Right lobe of liver (tissue), 6 donors: ENCODE measurements at regions not wholly inside any gene's neighbourhood (a gene's known extent, or its start where the extent isn't known, plus 50 kb on each side); places are given as distances from the start of the nearest gene placed in this dataset.

ENCODE experiments used
- ATAC-seq, 4 donors: fragments of 200-7000 bp; cut with Tn5 transposase; one replicate each; pipeline ENCODE4 v1.9.1; 2020; ENCODE audit warnings: mild to moderate bottlenecking in 4 of 4, moderate library complexity in 4 of 4
- DNase-seq, 3 donors: peaks; one replicate each; pipeline ENCODE4 v3.0.0-alpha.2; 2020
- H3K27ac ChIP-seq, 3 donors: fragments of 200-600 bp; one replicate each; pipeline ENCODE4 v1.8.0; 2022
- H3K27me3 ChIP-seq, 2 donors: fragments of 200-600 bp; one replicate each; pipeline ENCODE4 v1.8.0; 2022
- H3K36me3 ChIP-seq, 4 donors: fragments of 200-600 bp; sonication (generic) in 1 of 4; one replicate each; pipeline versions ENCODE4 v1.5.1 to v1.8.0; 2017 to 2022; ENCODE audit warnings: control low read depth in 1 of 4
- H3K4me1 ChIP-seq, 4 donors: fragments of 200-600 bp; sonication (generic) in 1 of 4; one replicate each; pipeline versions ENCODE4 v1.5.1 to v1.8.0; 2017 to 2022; ENCODE audit warnings: control low read depth in 1 of 4
- H3K4me3 ChIP-seq, 3 donors: fragments of 200-600 bp; one replicate each; pipeline ENCODE4 v1.8.0; 2022
- H3K9me3 ChIP-seq, 4 donors: fragments of 200-600 bp; sonication (generic) in 1 of 4; one replicate each; pipeline versions ENCODE4 v1.5.1 to v1.8.0; 2017 to 2022; ENCODE audit warnings: control low read depth in 1 of 4
- POLR2A ChIP-seq: fragments of 450-650 bp; IDR thresholded peaks from one replicate; pipeline ENCODE4 v1.6.1; 2017; ENCODE audit warnings: antibody characterized with exemption, mild to moderate bottlenecking
- WGBS: methylation state at CpG from one replicate; pipeline ENCODE4 v1.1.6; 2018; ENCODE audit warnings: low coverage, low lambda C conversion rate; ENCODE audit not compliant: insufficient coverage; ENCODE audit errors: missing lambda C conversion rate; 5-methylcytosine and 5-hydroxymethylcytosine counted together
- intact Hi-C, 2 donors: fragments of 100-400 bp; cut with DNase I; formaldehyde crosslinking; loops; one replicate each; pipeline versions ENCODE4 v1.11.2 to v1.14.1; 2022
- TF ChIP-seq, protein P1 (sequence below), 4 donors: fragments of 200-600 bp in 3 of 4; fragments of 450-650 bp in 1 of 4; IDR thresholded peaks; one replicate each; pipeline versions ENCODE4 v1.5.1 to v1.8.0; 2016 to 2022; ENCODE audit warnings: antibody characterized with exemption in 4 of 4, mild to moderate bottlenecking in 2 of 4
- donor health status: DM: no; HTN: yes; CAD: no.
- donor health status: DM: no; HTN: no; CAD: no.
- donor health status: DM: no; HTN: no; CAD: no.
- donor health status: DM: no; HTN: yes; CAD: no.
- donor health status: DM: no; HTN: yes; CAD: no.

DNA sequence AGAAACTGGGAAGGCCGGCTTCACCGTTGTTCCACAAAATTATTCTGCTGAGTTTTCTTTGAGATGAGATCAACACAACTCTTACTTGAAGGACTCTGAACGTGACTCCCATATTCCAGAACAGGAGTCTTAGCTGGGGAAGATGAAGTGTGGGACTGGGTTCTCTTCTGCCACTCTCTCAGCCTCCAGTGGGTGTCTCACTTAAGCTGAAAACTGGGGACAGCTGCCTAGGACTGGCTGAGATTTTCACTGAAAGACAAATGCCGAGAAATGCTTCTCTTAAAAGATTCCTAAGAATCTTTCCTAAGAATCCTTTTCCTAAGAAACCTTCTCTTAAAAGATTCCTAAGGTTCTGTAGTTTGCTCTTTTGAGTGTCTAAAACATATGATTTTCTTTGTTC, 156.6 kb upstream of the LHCGR start:
- H3K4me3 ChIP-seq, result no peak overlapping the region
- no peaks in the 10 kb centered on the region for H3K36me3 ChIP-seq
- DNase-seq (no peak), ATAC-seq (no peak)
- TF ChIP-seq POLR2A, result no peak
- TF ChIP-seq, protein P1, sequence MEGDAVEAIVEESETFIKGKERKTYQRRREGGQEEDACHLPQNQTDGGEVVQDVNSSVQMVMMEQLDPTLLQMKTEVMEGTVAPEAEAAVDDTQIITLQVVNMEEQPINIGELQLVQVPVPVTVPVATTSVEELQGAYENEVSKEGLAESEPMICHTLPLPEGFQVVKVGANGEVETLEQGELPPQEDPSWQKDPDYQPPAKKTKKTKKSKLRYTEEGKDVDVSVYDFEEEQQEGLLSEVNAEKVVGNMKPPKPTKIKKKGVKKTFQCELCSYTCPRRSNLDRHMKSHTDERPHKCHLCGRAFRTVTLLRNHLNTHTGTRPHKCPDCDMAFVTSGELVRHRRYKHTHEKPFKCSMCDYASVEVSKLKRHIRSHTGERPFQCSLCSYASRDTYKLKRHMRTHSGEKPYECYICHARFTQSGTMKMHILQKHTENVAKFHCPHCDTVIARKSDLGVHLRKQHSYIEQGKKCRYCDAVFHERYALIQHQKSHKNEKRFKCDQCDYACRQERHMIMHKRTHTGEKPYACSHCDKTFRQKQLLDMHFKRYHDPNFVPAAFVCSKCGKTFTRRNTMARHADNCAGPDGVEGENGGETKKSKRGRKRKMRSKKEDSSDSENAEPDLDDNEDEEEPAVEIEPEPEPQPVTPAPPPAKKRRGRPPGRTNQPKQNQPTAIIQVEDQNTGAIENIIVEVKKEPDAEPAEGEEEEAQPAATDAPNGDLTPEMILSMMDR (IDR thresholded peaks at IDR 0.05), result no peak
- H3K27ac ChIP-seq, result no peak overlapping the region
- H3K9me3 ChIP-seq, result no peaks in the 10 kb centered on the region
- H3K4me1 ChIP-seq, result no peaks in the 10 kb centered on the region
- WGBS, result 39% methylated on average over 4 of the region's 4 CpGs
- intact Hi-C loops, result no loop called here
- no peaks in the 10 kb centered on the region for H3K27me3 ChIP-seq

DNA sequence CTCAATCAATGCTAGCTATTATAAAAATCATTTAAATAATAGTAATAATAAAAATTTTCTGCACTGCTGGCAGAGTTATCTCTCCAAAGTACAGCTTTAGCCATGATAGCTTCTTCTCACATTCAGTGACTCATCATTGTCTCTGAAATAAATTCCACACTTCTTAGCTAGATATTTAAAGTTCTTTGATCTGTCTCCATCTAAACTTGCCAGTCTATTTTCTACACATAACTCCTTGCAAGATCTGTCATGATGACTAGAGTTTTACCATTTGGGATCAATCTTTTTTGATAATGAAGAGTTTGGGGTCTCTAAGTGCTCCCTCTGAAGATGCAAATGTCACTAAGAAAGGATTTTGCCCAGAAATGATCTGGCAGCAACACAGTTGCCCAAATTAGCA, 155.4 kb upstream of the LHCGR start:
- intact Hi-C loops, result no loop called here
- ATAC-seq (no peak), DNase-seq (no peak)
- no peak overlapping the region for H3K27ac ChIP-seq
- H3K27me3 ChIP-seq, result no peaks in the 10 kb centered on the region
- no peaks in the 10 kb centered on the region for H3K36me3 ChIP-seq
- no peaks in the 10 kb centered on the region for H3K4me1 ChIP-seq
- no peak for TF ChIP-seq POLR2A
- TF ChIP-seq, protein P1 (IDR thresholded peaks at IDR 0.05), result no peak
- no peak overlapping the region for H3K4me3 ChIP-seq
- no peaks in the 10 kb centered on the region for H3K9me3 ChIP-seq

DNA sequence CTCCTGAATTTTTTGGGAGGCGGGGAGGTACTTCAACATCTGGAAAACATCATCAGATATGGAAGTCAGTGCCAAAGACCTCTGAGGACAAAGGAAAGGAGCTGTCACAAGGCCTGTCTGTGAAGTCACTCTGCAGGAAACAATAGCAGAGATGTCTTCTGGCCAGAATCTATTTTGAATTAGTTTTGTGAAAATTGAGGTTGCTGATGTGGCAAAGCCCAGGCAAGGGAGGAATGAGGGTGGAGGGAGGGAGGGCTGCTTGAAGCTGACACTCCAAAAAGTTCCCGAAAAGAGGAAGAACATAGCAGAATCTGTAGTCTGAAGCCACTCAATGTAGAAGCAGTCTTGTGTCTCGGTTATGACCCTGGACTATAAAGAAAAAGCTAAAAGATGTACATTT, 151.1 kb upstream of the LHCGR start:
- Histone ChIP-seq H3K27me3 (no peaks in the 10 kb centered on the region), H3K4me3 (no peak overlapping the region), H3K9me3 (no peaks in the 10 kb centered on the region), H3K36me3 (no peaks in the 10 kb centered on the region), H3K27ac (no peak overlapping the region), H3K4me1 (no peaks in the 10 kb centered on the region)
- 40% methylated on average over 3 of the region's 3 CpGs for WGBS
- ATAC-seq, result peak in 3 of 4 donors; percentile 22 to 60 (median 59)
- intact Hi-C loops, result no loop called here
- TF ChIP-seq POLR2A, result no peak
- TF ChIP-seq, protein P1 (IDR thresholded peaks at IDR 0.05), result no peak
- DNase-seq, result no peak

DNA sequence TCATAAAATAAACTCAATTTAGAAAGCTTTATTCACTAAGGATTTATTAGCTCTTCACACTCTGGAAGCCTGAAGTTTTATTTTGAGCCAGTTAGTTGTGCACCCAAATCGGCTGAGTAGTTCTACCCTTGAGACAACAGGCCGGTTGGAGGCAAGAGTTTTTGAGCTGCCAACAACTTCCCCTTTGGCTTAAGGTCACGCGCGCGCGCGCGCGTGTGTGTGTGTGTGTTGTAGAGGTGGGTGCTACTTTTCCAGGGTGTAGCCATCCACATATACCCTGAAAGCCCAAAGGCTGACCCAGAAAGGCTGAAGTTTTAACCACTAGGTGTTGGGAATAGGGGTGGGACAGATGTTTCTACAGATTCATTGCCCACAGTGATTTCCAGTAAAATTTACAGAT, 150.2 kb upstream of the LHCGR start:
- intact Hi-C loops, result no loop called here
- peak in 1 of 4 donors; percentile 30 for ATAC-seq
- WGBS, result 69% methylated on average over 10 of the region's 10 CpGs
- Histone ChIP-seq H3K9me3 (no peaks in the 10 kb centered on the region), H3K36me3 (no peaks in the 10 kb centered on the region), H3K27me3 (no peaks in the 10 kb centered on the region), H3K27ac (no peak overlapping the region), H3K4me3 (no peak overlapping the region), H3K4me1 (no peaks in the 10 kb centered on the region)
- peak in 1 of 3 donors; percentile 54 for DNase-seq
- TF ChIP-seq POLR2A, result no peak
- TF ChIP-seq, protein P1 (IDR thresholded peaks at IDR 0.05), result no peak

DNA sequence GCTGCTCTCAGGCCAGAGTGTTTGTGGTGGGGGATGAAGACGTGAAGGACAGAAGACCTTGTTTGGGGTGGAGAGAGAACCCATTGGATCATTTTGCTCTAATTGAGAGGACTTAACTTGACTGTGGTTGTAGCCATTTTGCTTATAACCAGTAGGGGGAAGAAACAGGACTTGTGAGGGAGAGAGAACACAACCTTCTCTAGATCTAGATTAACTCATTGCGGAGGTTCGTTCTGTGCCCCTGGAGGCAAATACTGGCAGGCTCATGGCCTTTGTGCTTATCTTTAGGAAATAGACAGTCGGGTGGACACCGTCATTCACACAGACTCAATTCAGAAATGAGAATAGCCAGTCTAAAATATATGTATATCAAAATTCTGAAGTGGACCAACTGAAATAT, 147.0 kb upstream of the LHCGR start:
- intact Hi-C loops, result no loop called here
- Histone ChIP-seq H3K27ac (no peak overlapping the region), H3K27me3 (no peaks in the 10 kb centered on the region), H3K36me3 (no peaks in the 10 kb centered on the region), H3K4me3 (no peak overlapping the region), H3K4me1 (no peaks in the 10 kb centered on the region), H3K9me3 (no peaks in the 10 kb centered on the region)
- DNase-seq (no peak), ATAC-seq (no peak)
- WGBS, result 52% methylated on average over 5 of the region's 5 CpGs
- TF ChIP-seq, protein P1 (IDR thresholded peaks at IDR 0.05), result no peak
- TF ChIP-seq POLR2A, result no peak
